Heart right ventricle (tissue), 16 donors: ENCODE measurements at regions not wholly inside any gene's neighbourhood (a gene's known extent, or its start where the extent isn't known, plus 50 kb on each side); places are given as distances from the start of the nearest gene placed in this dataset.

Experiments used
- ATAC-seq, 8 donors: fragments of 200-7000 bp; cut with Tn5 transposase; one replicate each; pipeline ENCODE4 v1.9.1; 2020; ENCODE audit warnings: mild to moderate bottlenecking in 8 of 8, moderate library complexity in 8 of 8, moderate number of reproducible peaks in 1 of 8
- DNase-seq, 2 donors: peaks; one replicate each; pipeline ENCODE4 v3.0.0-alpha.2; 2020
- H3K27ac ChIP-seq, 10 donors: fragments of 200-600 bp; sonication (generic) in 2 of 10; one replicate each; pipeline versions ENCODE4 v1.5.0 to v1.8.0; 2020 to 2022; ENCODE audit warnings: mild to moderate bottlenecking in 3 of 10
- H3K27me3 ChIP-seq, 7 donors: fragments of 200-600 bp; one replicate each; pipeline ENCODE4 v1.8.0; 2021 to 2022; ENCODE audit warnings: mild to moderate bottlenecking in 2 of 7
- H3K36me3 ChIP-seq, 9 donors: fragments of 200-600 bp; sonication (generic) in 1 of 9; one replicate each; pipeline versions ENCODE4 v1.5.0 to v1.8.0; 2020 to 2022; ENCODE audit warnings: mild to moderate bottlenecking in 2 of 9
- H3K4me1 ChIP-seq, 9 donors: fragments of 200-600 bp; sonication (generic) in 1 of 9; one replicate each; pipeline versions ENCODE4 v1.5.0 to v1.8.0; 2020 to 2022; ENCODE audit warnings: mild to moderate bottlenecking in 4 of 9
- H3K4me3 ChIP-seq, 10 donors: fragments of 200-600 bp; sonication (generic) in 2 of 10; one replicate each; pipeline versions ENCODE4 v1.5.0 to v1.8.0; 2020 to 2022; ENCODE audit warnings: mild to moderate bottlenecking in 7 of 10, moderate library complexity in 2 of 10
- H3K9me3 ChIP-seq, 11 donors: fragments of 200-600 bp in 10 of 11; sonication (generic) in 2 of 11; one replicate each; pipeline versions ENCODE4 v1.5.0 to v1.8.0; 2013 to 2022; ENCODE audit warnings: mild to moderate bottlenecking in 2 of 11, control low read depth in 1 of 11, moderate library complexity in 1 of 11
- CTCF ChIP-seq, 9 donors: fragments of 200-600 bp; sonication (generic) in 2 of 9; IDR thresholded peaks; one replicate each; pipeline versions ENCODE4 v1.5.0 to v1.8.0; 2021 to 2022; ENCODE audit warnings: antibody characterized with exemption in 9 of 9, mild to moderate bottlenecking in 5 of 9, moderate library complexity in 1 of 9
- WGBS, 2 donors: extraction: QIAGEN DNeasy Blood & Tissue Kit; methylation state at CpG; one replicate each; pipeline ENCODE4 v1.1.7; 2013; ENCODE audit warnings: inconsistent platforms in 1 of 2; 5-methylcytosine and 5-hydroxymethylcytosine counted together
- intact Hi-C, 10 donors: fragments of 100-400 bp; cut with DNase I; formaldehyde crosslinking; loops; one replicate each; pipeline versions ENCODE4 v1.11.1 to v1.14.2; 2022
- donor health status: Arrhythmogenic right ventricular cardiomyopathy.
- donor health status: ischemic (EF 13 %, LVEDD 7.1; RV severe dilation, severe dysfunction).
- donor health status: healthy with polysubstance abuse.
- donor health status: DM: no; HTN: yes; CAD: no.
- donor health status: DM: no; HTN: no; CAD: no.
- donor health status: ischemic (EF 25% LVEDD 6.9; RV normal size, moderate dysfunction).
- donor health status: ischemic (EF 25% LVEDD 5.7; RV mildly dilated, moderate dysfunction).
- donor health status: healthy.
- donor health status: DM: yes; HTN: yes; CAD: no.
- donor health status: Ischemic cardiomyopathy.
- donor health status: ischemic (EF 35%, LVEDD 5.7; RV mildly dilated, moderate dysfunction).
- donor health status: nonischemic (EF 11% LVEDD 7.7; RV severe dilation, severe dysfunction).
- donor health status: DM: yes; HTN: yes; CAD: no.
- donor health status: PGD.
- donor health status: ischemic (EF 29% LVEDD 5.4; RV normal size, mild dysfunction).
- donor health status: nonischemic (EF 23%, LVEDD 6.1; RV moderate dilation, normal function).

DNA sequence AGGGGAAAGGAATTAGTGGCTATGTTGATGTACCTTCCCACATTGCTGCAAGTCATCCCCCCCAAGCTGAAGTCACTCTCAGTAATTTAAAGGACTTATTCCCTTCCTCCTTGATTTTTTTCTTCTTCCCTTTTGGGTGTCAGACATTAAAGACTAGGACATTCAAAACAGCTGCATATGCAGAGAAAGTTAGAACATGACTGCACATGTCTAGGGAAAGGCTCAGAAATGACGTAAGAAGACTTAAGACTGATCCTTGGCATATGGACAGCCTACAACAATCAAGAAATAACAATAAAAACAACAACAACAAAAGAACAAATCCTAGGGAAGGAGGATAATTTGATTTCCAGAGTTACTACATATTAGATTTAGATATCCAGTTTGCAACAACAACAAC lies 997.5 kb downstream of the TLE4 start:
- ATAC-seq (no peak), DNase-seq (no peak)
- H3K36me3 ChIP-seq, result no peaks in the 10 kb centered on the region
- H3K27me3 ChIP-seq, result no peaks in the 10 kb centered on the region
- TF ChIP-seq CTCF (IDR thresholded peaks at IDR 0.05), result no peak
- no peak overlapping the region for H3K27ac ChIP-seq
- no peak overlapping the region for H3K4me3 ChIP-seq
- H3K4me1 ChIP-seq, result no peaks in the 10 kb centered on the region
- intact Hi-C loops, result no loop called here
- H3K9me3 ChIP-seq, result peaks cover 0 to 55% (median 26%) of the 10 kb centered on the region in 11 donors
- 35 to 82% methylated on average over 1 of the region's 1 CpG for WGBS, 2 donors

DNA sequence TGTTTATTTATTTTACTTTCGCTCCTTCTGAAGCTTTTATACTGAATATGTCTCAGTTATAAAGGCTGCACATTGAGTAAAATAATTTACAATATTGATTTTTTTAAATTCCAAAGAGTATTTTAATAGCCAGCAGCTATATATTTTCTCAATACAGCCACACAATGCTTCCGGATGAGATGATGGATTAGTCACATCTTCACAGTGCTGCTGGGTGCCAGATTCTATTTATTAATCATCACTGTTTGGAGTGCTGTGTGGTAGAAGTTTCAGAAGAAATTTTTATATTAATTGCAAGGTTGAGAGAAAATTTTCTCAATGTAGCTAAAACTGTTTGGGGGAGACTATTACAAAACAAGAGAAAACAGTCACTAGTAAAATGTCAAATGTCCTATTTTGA lies 989.8 kb downstream of the TLE4 start:
- WGBS, 2 donors, result 76 to 86% methylated on average over 2 of the region's 2 CpGs
- DNase-seq (no peak), ATAC-seq (no peak)

GRCh38 chr9:80560976-80561375 lies 989.2 kb downstream of the TLE4 start:
- H3K4me3 ChIP-seq, result no peak overlapping the region
- no peak for TF ChIP-seq CTCF (IDR thresholded peaks at IDR 0.05)
- H3K27me3 ChIP-seq, result no peaks in the 10 kb centered on the region
- H3K4me1 ChIP-seq, result no peaks in the 10 kb centered on the region
- intact Hi-C loops, result no loop called here
- H3K9me3 ChIP-seq, result peaks cover 0 to 6% (median 0%) of the 10 kb centered on the region in 11 donors
- no peak overlapping the region for H3K27ac ChIP-seq
- no peak for ATAC-seq
- no peak for DNase-seq
- H3K36me3 ChIP-seq, result no peaks in the 10 kb centered on the region
- 85 to 89% methylated on average over 2 of the region's 2 CpGs for WGBS, 2 donors

More for the DNA sequence above, 989.8 kb downstream of the TLE4 start:
- H3K4me3 ChIP-seq, result no peak overlapping the region
- no peaks in the 10 kb centered on the region for H3K36me3 ChIP-seq
- no peaks in the 10 kb centered on the region for H3K27me3 ChIP-seq
- H3K4me1 ChIP-seq, result no peaks in the 10 kb centered on the region
- H3K9me3 ChIP-seq, result peaks cover 0 to 6% (median 0%) of the 10 kb centered on the region in 11 donors
- H3K27ac ChIP-seq, result no peak overlapping the region
- intact Hi-C loops, result no loop called here
- TF ChIP-seq CTCF (IDR thresholded peaks at IDR 0.05), result no peak

- WGBS, 2 donors, result 87 to 88% methylated on average over 1 of the region's 1 CpG
- TF ChIP-seq CTCF (IDR thresholded peaks at IDR 0.05), result no peak
- no peaks in the 10 kb centered on the region for H3K36me3 ChIP-seq
Measured at GRCh38 chr9:80557256-80557655, 985.5 kb downstream of the TLE4 start.

More at GRCh38 chr9:80557256-80557655, 985.5 kb downstream of the TLE4 start:
- Histone ChIP-seq H3K9me3 (no peaks in the 10 kb centered on the region), H3K4me3 (no peak overlapping the region), H3K4me1 (peaks cover 0 to 3% (median 0%) of the 10 kb centered on the region in 9 donors), H3K27me3 (no peaks in the 10 kb centered on the region), H3K27ac (no peak overlapping the region)
- intact Hi-C loops, result no loop called here
- DNase-seq, result no peak
- no peak for ATAC-seq
